ENCODE measurements at regions not wholly inside any gene's neighbourhood (a gene's known extent, or its start where the extent isn't known, plus 50 kb on each side); places are given as distances from the start of the nearest gene placed in this dataset.

GRCh38 chrX:1918780-1919179, 303.9 kb downstream of the ASMT start:
- no peaks in the 10 kb centered on the region for H3K9me3 ChIP-seq (ENCODE audit: control insufficient read depth, low read length)
- ATAC-seq (ENCODE audit: low FRiP score) (no peak), DNase-seq (no peak)
- H3K4me3 ChIP-seq (ENCODE audit: low read length in 2 of 2), result no peak overlapping the region
- no peaks in the 10 kb centered on the region for H3K27me3 ChIP-seq (ENCODE audit: control insufficient read depth in 1 of 2, insufficient read depth in 2 of 2, low read length in 1 of 2)
- WGBS, 2 donors, result 95 to 96% methylated on average over 8 of the region's 8 CpGs
- no peak overlapping the region for H3K27ac ChIP-seq (ENCODE audit: low read depth in 1 of 2, low read length in 2 of 2)
- no peaks in the 10 kb centered on the region for H3K36me3 ChIP-seq (ENCODE audit: control insufficient read depth in 1 of 2, insufficient read depth in 2 of 2, low read length in 1 of 2)
- H3K4me1 ChIP-seq (ENCODE audit: control insufficient read depth in 1 of 2, insufficient read depth in 2 of 2, low read length in 2 of 2), result no peaks in the 10 kb centered on the region
- intact Hi-C loops (cut with DNase I), result no loop called here

DNA sequence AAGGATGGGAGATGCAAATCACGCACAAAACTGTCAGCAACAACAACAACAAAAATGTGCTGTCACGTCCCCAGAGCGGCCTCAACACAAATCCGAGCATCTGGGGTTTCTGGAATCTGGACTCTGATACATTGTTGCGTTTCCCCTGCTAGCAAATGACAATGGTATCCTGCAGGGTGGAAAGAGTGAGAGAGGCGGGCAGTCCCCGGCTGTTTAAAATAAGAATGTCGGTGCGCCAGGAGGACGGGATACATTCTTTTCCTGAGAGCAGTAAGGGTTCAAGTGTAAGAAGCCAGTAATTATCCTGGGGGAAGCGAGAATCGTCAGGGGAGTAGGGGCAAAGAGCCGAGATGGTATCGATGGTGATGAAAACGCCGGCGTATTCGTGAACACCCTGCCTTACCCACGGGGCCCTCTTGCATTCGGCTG, 310.2 kb downstream of the ASMT start:
- no peaks in the 10 kb centered on the region for H3K9me3 ChIP-seq (ENCODE audit: control insufficient read depth, low read length)
- 3% methylated on average over 20 of the region's 20 CpGs for WGBS, 2 donors
- ATAC-seq (ENCODE audit: low FRiP score), result no peak
- H3K27me3 ChIP-seq (ENCODE audit: control insufficient read depth in 1 of 2, insufficient read depth in 2 of 2, low read length in 1 of 2), result no peaks in the 10 kb centered on the region
- no peak overlapping the region for H3K4me3 ChIP-seq (ENCODE audit: low read length in 2 of 2)
- no peaks in the 10 kb centered on the region for H3K36me3 ChIP-seq (ENCODE audit: control insufficient read depth in 1 of 2, insufficient read depth in 2 of 2, low read length in 1 of 2)
- no peaks in the 10 kb centered on the region for H3K4me1 ChIP-seq (ENCODE audit: control insufficient read depth in 1 of 2, insufficient read depth in 2 of 2, low read length in 2 of 2)
- H3K27ac ChIP-seq (ENCODE audit: low read depth in 1 of 2, low read length in 2 of 2), result no peak overlapping the region
- DNase-seq, result no peak
- intact Hi-C loops (cut with DNase I), result no loop called here

- no peaks in the 10 kb centered on the region for H3K36me3 ChIP-seq (ENCODE audit: control insufficient read depth in 1 of 2, insufficient read depth in 2 of 2, low read length in 1 of 2)
- no peaks in the 10 kb centered on the region for H3K4me1 ChIP-seq (ENCODE audit: control insufficient read depth in 1 of 2, insufficient read depth in 2 of 2, low read length in 2 of 2)
- no peak for DNase-seq
- H3K4me3 ChIP-seq (ENCODE audit: low read length in 2 of 2), result no peak overlapping the region
- 86 to 92% methylated on average over 10 of the region's 10 CpGs for WGBS, 2 donors
- no peaks in the 10 kb centered on the region for H3K9me3 ChIP-seq (ENCODE audit: control insufficient read depth, low read length)
- H3K27me3 ChIP-seq (ENCODE audit: control insufficient read depth in 1 of 2, insufficient read depth in 2 of 2, low read length in 1 of 2), result no peaks in the 10 kb centered on the region
- intact Hi-C loops (cut with DNase I), result no loop called here
- H3K27ac ChIP-seq (ENCODE audit: low read depth in 1 of 2, low read length in 2 of 2), result no peak overlapping the region
- ATAC-seq (ENCODE audit: low FRiP score), result no peak
These were observed 313.9 kb downstream of the ASMT start for GRCh38 chrX:1928805-1929204.

- H3K27ac ChIP-seq (ENCODE audit: low read depth in 1 of 2, low read length in 2 of 2), result no peak overlapping the region
- no peaks in the 10 kb centered on the region for H3K9me3 ChIP-seq (ENCODE audit: control insufficient read depth, low read length)
- intact Hi-C loops (cut with DNase I), result no loop called here
- WGBS, 2 donors, result 18 to 25% methylated on average over 6 of the region's 6 CpGs
- H3K4me3 ChIP-seq (ENCODE audit: low read length in 2 of 2), result no peak overlapping the region
- no peak for DNase-seq
- no peaks in the 10 kb centered on the region for H3K27me3 ChIP-seq (ENCODE audit: control insufficient read depth in 1 of 2, insufficient read depth in 2 of 2, low read length in 1 of 2)
- no peak for ATAC-seq (ENCODE audit: low FRiP score)
- no peaks in the 10 kb centered on the region for H3K36me3 ChIP-seq (ENCODE audit: control insufficient read depth in 1 of 2, insufficient read depth in 2 of 2, low read length in 1 of 2)
- H3K4me1 ChIP-seq (ENCODE audit: control insufficient read depth in 1 of 2, insufficient read depth in 2 of 2, low read length in 2 of 2), result no peaks in the 10 kb centered on the region
These were observed 317.4 kb downstream of the ASMT start for GRCh38 chrX:1932231-1932630.

GRCh38 chrX:1933964-1934363, 319.1 kb downstream of the ASMT start:
- intact Hi-C loops (cut with DNase I), result no loop called here
- H3K4me3 ChIP-seq (ENCODE audit: low read length in 2 of 2), result no peak overlapping the region
- DNase-seq, result no peak

DNA sequence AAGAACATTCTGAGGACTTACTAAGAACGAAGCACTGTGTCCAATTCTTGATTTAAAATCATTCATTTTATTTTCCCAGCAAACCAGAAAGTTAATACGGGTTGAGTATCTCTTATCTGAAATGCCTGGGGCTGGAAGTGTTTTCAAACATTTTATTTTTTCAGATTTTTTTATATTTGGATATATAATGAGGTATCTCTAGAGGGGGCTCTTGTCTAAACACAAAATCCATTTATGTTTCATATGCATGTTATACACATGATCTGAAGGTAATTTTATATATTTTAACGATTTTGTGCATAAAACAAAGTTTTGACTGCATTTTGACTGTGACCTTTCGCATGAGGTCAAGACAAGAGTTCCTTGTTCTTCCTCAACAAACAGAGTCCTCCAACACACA, 320.9 kb downstream of the ASMT start:
- Histone ChIP-seq H3K4me3 (ENCODE audit: low read length in 2 of 2) (no peak overlapping the region), H3K27me3 (ENCODE audit: control insufficient read depth in 1 of 2, insufficient read depth in 2 of 2, low read length in 1 of 2) (no peaks in the 10 kb centered on the region), H3K27ac (ENCODE audit: low read depth in 1 of 2, low read length in 2 of 2) (no peak overlapping the region), H3K4me1 (ENCODE audit: control insufficient read depth in 1 of 2, insufficient read depth in 2 of 2, low read length in 2 of 2) (no peaks in the 10 kb centered on the region), H3K36me3 (ENCODE audit: control insufficient read depth in 1 of 2, insufficient read depth in 2 of 2, low read length in 1 of 2) (no peaks in the 10 kb centered on the region), H3K9me3 (ENCODE audit: control insufficient read depth, low read length) (peaks cover 4% of the 10 kb centered on the region)
- WGBS, 2 donors, result 60 to 62% methylated on average over 4 of the region's 4 CpGs
- no peak for DNase-seq
- intact Hi-C loops (cut with DNase I), result no loop called here
- ATAC-seq (ENCODE audit: low FRiP score), result no peak

More at GRCh38 chrX:1933964-1934363, 319.1 kb downstream of the ASMT start:
- Histone ChIP-seq H3K4me1 (ENCODE audit: control insufficient read depth in 1 of 2, insufficient read depth in 2 of 2, low read length in 2 of 2) (no peaks in the 10 kb centered on the region), H3K9me3 (ENCODE audit: control insufficient read depth, low read length) (peaks cover 3% of the 10 kb centered on the region), H3K27ac (ENCODE audit: low read depth in 1 of 2, low read length in 2 of 2) (no peak overlapping the region), H3K36me3 (ENCODE audit: control insufficient read depth in 1 of 2, insufficient read depth in 2 of 2, low read length in 1 of 2) (no peaks in the 10 kb centered on the region), H3K27me3 (ENCODE audit: control insufficient read depth in 1 of 2, insufficient read depth in 2 of 2, low read length in 1 of 2) (no peaks in the 10 kb centered on the region)
- WGBS, 2 donors, result 88 to 92% methylated on average over 9 of the region's 9 CpGs
- no peak for ATAC-seq (ENCODE audit: low FRiP score)

DNA sequence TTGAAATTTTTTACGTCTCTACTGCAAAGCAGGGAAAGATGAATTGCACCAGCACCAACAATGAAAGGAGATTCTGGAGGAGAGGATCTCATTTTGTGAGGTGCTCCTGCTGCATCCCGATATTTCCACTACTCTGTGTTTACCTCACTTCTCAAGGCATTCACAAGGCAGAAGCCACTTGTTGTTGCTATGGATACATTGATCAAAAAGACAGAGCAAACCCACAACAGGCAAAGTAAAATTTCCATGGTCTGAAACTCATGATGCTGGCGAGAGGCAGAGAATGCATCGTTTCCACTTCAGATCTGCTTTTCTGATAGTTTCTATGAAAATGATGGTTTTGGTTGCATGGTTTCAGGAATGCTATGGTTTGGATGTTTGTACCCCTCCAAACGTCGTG, 323.3 kb downstream of the ASMT start:
- 92% methylated on average over 6 of the region's 6 CpGs for WGBS, 2 donors
- H3K9me3 ChIP-seq (ENCODE audit: control insufficient read depth, low read length), result peaks cover 4% of the 10 kb centered on the region
- no peaks in the 10 kb centered on the region for H3K36me3 ChIP-seq (ENCODE audit: control insufficient read depth in 1 of 2, insufficient read depth in 2 of 2, low read length in 1 of 2)
- no peaks in the 10 kb centered on the region for H3K27me3 ChIP-seq (ENCODE audit: control insufficient read depth in 1 of 2, insufficient read depth in 2 of 2, low read length in 1 of 2)
- intact Hi-C loops (cut with DNase I), result no loop called here
- H3K27ac ChIP-seq (ENCODE audit: low read depth in 1 of 2, low read length in 2 of 2), result no peak overlapping the region
- ATAC-seq (ENCODE audit: low FRiP score) (no peak), DNase-seq (no peak)
- H3K4me1 ChIP-seq (ENCODE audit: control insufficient read depth in 1 of 2, insufficient read depth in 2 of 2, low read length in 2 of 2), result no peaks in the 10 kb centered on the region
- H3K4me3 ChIP-seq (ENCODE audit: low read length in 2 of 2), result no peak overlapping the region

DNA sequence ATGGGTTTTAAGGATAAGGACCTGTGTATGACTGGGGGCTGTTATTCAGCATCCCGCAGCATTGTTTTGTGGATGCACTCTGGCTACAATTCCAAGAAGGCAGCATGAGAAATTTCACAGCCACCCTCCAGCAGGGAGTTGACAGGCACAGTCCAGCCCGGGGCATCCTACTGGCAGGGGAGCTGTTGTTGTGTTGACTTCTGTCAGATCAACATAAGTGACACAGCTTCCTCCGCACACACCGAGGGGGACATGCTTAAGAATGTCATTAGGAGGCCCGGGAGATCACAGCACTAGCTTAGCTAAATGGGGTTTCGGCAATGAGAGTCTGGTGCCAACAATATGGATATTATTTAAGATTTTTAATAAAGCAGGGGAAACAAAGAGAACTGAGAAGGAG, 326.5 kb downstream of the ASMT start:
- 59 to 70% methylated on average over 6 of the region's 6 CpGs for WGBS, 2 donors
- no peaks in the 10 kb centered on the region for H3K36me3 ChIP-seq (ENCODE audit: control insufficient read depth in 1 of 2, insufficient read depth in 2 of 2, low read length in 1 of 2)
- intact Hi-C loops (cut with DNase I), result no loop called here
- DNase-seq (no peak), ATAC-seq (ENCODE audit: low FRiP score) (no peak)
- no peak overlapping the region for H3K27ac ChIP-seq (ENCODE audit: low read depth in 1 of 2, low read length in 2 of 2)
- H3K4me1 ChIP-seq (ENCODE audit: control insufficient read depth in 1 of 2, insufficient read depth in 2 of 2, low read length in 2 of 2), result no peaks in the 10 kb centered on the region
- no peaks in the 10 kb centered on the region for H3K27me3 ChIP-seq (ENCODE audit: control insufficient read depth in 1 of 2, insufficient read depth in 2 of 2, low read length in 1 of 2)
- H3K4me3 ChIP-seq (ENCODE audit: low read length in 2 of 2), result no peak overlapping the region
- H3K9me3 ChIP-seq (ENCODE audit: control insufficient read depth, low read length), result peaks cover 4% of the 10 kb centered on the region

- ATAC-seq (ENCODE audit: low FRiP score) (no peak), DNase-seq (no peak)
- no peaks in the 10 kb centered on the region for H3K9me3 ChIP-seq (ENCODE audit: control insufficient read depth, low read length)
- H3K27ac ChIP-seq (ENCODE audit: low read depth in 1 of 2, low read length in 2 of 2), result no peak overlapping the region
- no peaks in the 10 kb centered on the region for H3K36me3 ChIP-seq (ENCODE audit: control insufficient read depth in 1 of 2, insufficient read depth in 2 of 2, low read length in 1 of 2)
- 95 to 96% methylated on average over 10 of the region's 10 CpGs for WGBS, 2 donors
- no peaks in the 10 kb centered on the region for H3K4me1 ChIP-seq (ENCODE audit: control insufficient read depth in 1 of 2, insufficient read depth in 2 of 2, low read length in 2 of 2)
- H3K4me3 ChIP-seq (ENCODE audit: low read length in 2 of 2), result no peak overlapping the region
- intact Hi-C loops (cut with DNase I), result no loop called here
- no peaks in the 10 kb centered on the region for H3K27me3 ChIP-seq (ENCODE audit: control insufficient read depth in 1 of 2, insufficient read depth in 2 of 2, low read length in 1 of 2)
These were observed 331.0 kb downstream of the ASMT start for GRCh38 chrX:1945879-1946278.

Data from aorta (tissue), 5 donors.